Gastrocnemius medialis (tissue), 4 donors: ENCODE measurements at regions not wholly inside any gene's neighbourhood (a gene's known extent, or its start where the extent isn't known, plus 50 kb on each side); places are given as distances from the start of the nearest gene placed in this dataset.

Experiments used
- ATAC-seq, 2 donors: fragments of 150-250 bp; one replicate each; pipeline ENCODE4 v1.9.1; 2016
- DNase-seq, 2 donors: peaks; one replicate each; pipeline ENCODE4 v3.0.0-alpha.2; 2019
- H3K27ac ChIP-seq, 4 donors: fragments of 200-600 bp; sonication (generic); 1 replicate in 1 of 4; 2 replicates in 3 of 4; pipeline ENCODE4 v1.5.1; 2016 to 2018; ENCODE audit warnings: mild to moderate bottlenecking in 2 of 4, moderate library complexity in 1 of 4
- H3K27me3 ChIP-seq, 3 donors: fragments of 200-600 bp; sonication (generic) in 2 of 3; 1 replicate in 1 of 3; 2 replicates in 2 of 3; pipeline versions ENCODE4 v1.5.1 to v1.6.0; 2016 to 2019; ENCODE audit warnings: mild to moderate bottlenecking in 1 of 3, moderate library complexity in 1 of 3
- H3K36me3 ChIP-seq, 2 donors: fragments of 200-600 bp; sonication (generic) in 1 of 2; one replicate each; pipeline ENCODE4 v1.5.1; 2017 to 2018
- H3K4me1 ChIP-seq, 2 donors: fragments of 200-600 bp; sonication (generic) in 1 of 2; one replicate each; pipeline ENCODE4 v1.5.1; 2016 to 2017; ENCODE audit warnings: mild to moderate bottlenecking in 2 of 2
- H3K4me3 ChIP-seq, 4 donors: fragments of 200-600 bp; sonication (generic) in 3 of 4; 1 replicate in 1 of 4; 2 replicates in 3 of 4; pipeline ENCODE4 v1.5.1; 2016 to 2019; ENCODE audit warnings: mild to moderate bottlenecking in 2 of 4
- H3K9me3 ChIP-seq, 3 donors: fragments of 200-600 bp; sonication (generic) in 2 of 3; 1 replicate in 1 of 3; 2 replicates in 2 of 3; pipeline ENCODE4 v1.5.1; 2016 to 2019
- POLR2A ChIP-seq, 2 donors: fragments of 450-650 bp; IDR thresholded peaks; one replicate each; pipeline ENCODE4 v1.6.1; 2017; ENCODE audit warnings: antibody characterized with exemption in 2 of 2, mild to moderate bottlenecking in 2 of 2, moderate library complexity in 2 of 2
- in situ Hi-C, 4 donors: fragments of 200-750 bp; cut with MboI; loops; one replicate each; pipeline versions ENCODE4 v1.15.0 to v1.8.0; 2017; ENCODE audit warnings: low sequenced_read_pairs in 4 of 4
- intact Hi-C: fragments of 100-400 bp; cut with DNase I; formaldehyde crosslinking; loops from one replicate; pipeline ENCODE4 v1.15.1; 2023; ENCODE audit warnings: low total_unique reads
- TF ChIP-seq, protein P1 (sequence below), 5 experiments: fragments of 450-650 bp in 3 of 5; fragments of 200-600 bp in 2 of 5; sonication (generic) in 2 of 5; IDR thresholded peaks in 4 of 5; conservative IDR thresholded peaks in 1 of 5; 1 replicate in 4 of 5; 2 replicates in 1 of 5; pipeline ENCODE4 v1.5.1; 2016 to 2019; ENCODE audit warnings: antibody characterized with exemption in 5 of 5, mild to moderate bottlenecking in 3 of 5, moderate library complexity in 3 of 5

DNA sequence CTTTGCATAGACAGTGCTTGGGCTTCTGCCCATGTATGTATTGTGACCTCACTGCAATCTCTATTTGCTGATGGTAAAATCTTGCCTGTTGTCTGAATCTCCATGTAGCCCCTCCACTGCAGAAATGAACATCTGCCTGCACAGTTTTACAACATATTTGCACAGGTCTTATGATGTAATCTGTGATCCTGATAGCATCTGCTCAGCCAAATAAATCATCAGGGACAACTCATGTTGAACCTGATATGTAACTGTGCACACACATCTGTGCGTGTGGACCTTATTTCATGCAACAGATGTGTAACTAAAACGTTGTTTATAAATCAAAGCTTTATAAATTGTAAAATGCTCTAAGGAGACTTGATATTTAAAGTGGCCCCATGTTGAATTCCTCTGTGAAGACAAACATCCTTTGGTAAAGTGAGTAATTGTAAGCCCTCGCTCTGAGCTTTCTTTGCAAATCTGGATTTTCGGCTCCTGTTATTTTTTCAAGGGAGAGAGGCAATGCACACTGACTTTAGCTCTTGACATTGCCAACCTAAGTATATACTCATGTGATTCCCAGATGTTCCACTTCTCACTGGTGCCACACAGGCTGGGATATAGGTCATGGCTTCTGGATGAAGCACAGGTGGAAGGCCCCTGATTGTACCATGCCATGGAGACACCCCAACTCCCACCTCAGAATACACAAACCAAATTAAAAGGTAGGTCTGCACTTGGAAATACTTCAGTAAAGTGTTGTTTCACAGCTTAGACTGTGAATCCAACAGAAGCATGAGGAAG lies 371.3 kb downstream of the GRIN2B start:
- Histone ChIP-seq H3K27ac (no peak overlapping the region), H3K27me3 (no peaks in the 10 kb centered on the region), H3K36me3 (no peaks in the 10 kb centered on the region), H3K9me3 (no peaks in the 10 kb centered on the region), H3K4me3 (no peak overlapping the region), H3K4me1 (no peaks in the 10 kb centered on the region)
- no peak for ATAC-seq
- in situ Hi-C loops (no loop called here), intact Hi-C loops (no loop called here)
- no peak for TF ChIP-seq POLR2A (IDR thresholded peaks at IDR 0.05)
- TF ChIP-seq, protein P1, sequence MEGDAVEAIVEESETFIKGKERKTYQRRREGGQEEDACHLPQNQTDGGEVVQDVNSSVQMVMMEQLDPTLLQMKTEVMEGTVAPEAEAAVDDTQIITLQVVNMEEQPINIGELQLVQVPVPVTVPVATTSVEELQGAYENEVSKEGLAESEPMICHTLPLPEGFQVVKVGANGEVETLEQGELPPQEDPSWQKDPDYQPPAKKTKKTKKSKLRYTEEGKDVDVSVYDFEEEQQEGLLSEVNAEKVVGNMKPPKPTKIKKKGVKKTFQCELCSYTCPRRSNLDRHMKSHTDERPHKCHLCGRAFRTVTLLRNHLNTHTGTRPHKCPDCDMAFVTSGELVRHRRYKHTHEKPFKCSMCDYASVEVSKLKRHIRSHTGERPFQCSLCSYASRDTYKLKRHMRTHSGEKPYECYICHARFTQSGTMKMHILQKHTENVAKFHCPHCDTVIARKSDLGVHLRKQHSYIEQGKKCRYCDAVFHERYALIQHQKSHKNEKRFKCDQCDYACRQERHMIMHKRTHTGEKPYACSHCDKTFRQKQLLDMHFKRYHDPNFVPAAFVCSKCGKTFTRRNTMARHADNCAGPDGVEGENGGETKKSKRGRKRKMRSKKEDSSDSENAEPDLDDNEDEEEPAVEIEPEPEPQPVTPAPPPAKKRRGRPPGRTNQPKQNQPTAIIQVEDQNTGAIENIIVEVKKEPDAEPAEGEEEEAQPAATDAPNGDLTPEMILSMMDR (IDR thresholded peaks at IDR 0.05 in 4 of 5, conservative IDR thresholded peaks at IDR 0.05 in 1 of 5): no peak
- DNase-seq: no peak

DNA sequence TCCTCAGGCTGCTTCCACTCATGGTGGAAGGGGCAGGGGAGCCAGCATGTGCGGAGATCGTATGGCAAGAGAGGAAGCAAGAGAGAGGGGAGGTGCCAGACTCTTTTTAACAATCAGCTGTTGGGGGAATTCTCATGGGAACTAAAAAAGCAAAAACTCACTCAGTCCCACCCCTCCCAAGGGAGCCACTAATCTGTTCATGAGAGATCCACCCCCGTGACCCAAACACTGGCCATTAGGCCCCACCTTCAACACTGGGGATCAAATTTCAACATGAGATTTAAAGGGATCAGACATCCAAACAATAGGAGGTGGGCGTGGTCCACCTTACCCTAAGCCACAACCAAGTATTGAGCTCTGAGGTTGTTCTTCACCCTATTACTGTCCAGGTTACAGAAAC lies 375.1 kb downstream of the GRIN2B start:
- in situ Hi-C loops (no loop called here), intact Hi-C loops (no loop called here)
- Histone ChIP-seq H3K27ac (no peak overlapping the region), H3K36me3 (no peaks in the 10 kb centered on the region), H3K9me3 (no peaks in the 10 kb centered on the region), H3K27me3 (no peaks in the 10 kb centered on the region), H3K4me3 (no peak overlapping the region), H3K4me1 (no peaks in the 10 kb centered on the region)
- DNase-seq (no peak), ATAC-seq (no peak)
- TF ChIP-seq, protein P1 (IDR thresholded peaks at IDR 0.05 in 4 of 5, conservative IDR thresholded peaks at IDR 0.05 in 1 of 5): no peak
- TF ChIP-seq POLR2A (IDR thresholded peaks at IDR 0.05): no peak

GRCh38 chr12:13603953-13604352 lies 377.4 kb downstream of the GRIN2B start:
- Histone ChIP-seq H3K36me3 (no peaks in the 10 kb centered on the region), H3K27me3 (no peaks in the 10 kb centered on the region), H3K9me3 (no peaks in the 10 kb centered on the region), H3K4me3 (no peak overlapping the region), H3K4me1 (no peaks in the 10 kb centered on the region), H3K27ac (no peak overlapping the region)
- no peak for ATAC-seq
- no peak for DNase-seq
- in situ Hi-C loops: no loop called here
- no peak for TF ChIP-seq POLR2A (IDR thresholded peaks at IDR 0.05)
- TF ChIP-seq, protein P1 (IDR thresholded peaks at IDR 0.05 in 4 of 5, conservative IDR thresholded peaks at IDR 0.05 in 1 of 5): no peak
- intact Hi-C loops: no loop called here

DNA sequence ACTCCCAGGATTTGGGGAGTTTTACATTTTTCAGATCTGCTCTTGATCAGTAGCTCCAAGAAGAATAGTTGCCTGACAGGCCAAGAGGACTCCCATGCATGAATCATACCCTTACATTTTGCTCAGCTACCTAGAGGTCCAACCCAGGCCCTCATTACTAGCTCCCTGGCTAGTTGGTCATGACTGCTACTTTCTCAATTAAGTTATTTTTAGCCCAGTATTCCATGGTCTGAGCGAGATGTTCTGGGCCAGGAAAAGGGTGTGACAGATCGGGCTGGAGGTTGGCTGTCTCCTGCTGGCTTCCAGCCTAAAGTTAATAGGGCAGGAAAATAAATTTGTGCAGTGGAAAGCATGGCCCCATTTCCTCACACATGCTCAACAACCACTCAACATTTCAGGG lies 379.2 kb downstream of the GRIN2B start:
- in situ Hi-C loops (no loop called here), intact Hi-C loops (no loop called here)
- Histone ChIP-seq H3K9me3 (no peaks in the 10 kb centered on the region), H3K4me3 (no peak overlapping the region), H3K27me3 (no peaks in the 10 kb centered on the region), H3K27ac (no peak overlapping the region), H3K4me1 (no peaks in the 10 kb centered on the region), H3K36me3 (no peaks in the 10 kb centered on the region)
- TF ChIP-seq, protein P1 (IDR thresholded peaks at IDR 0.05 in 4 of 5, conservative IDR thresholded peaks at IDR 0.05 in 1 of 5): no peak
- TF ChIP-seq POLR2A (IDR thresholded peaks at IDR 0.05): no peak
- DNase-seq: no peak
- ATAC-seq: no peak

DNA sequence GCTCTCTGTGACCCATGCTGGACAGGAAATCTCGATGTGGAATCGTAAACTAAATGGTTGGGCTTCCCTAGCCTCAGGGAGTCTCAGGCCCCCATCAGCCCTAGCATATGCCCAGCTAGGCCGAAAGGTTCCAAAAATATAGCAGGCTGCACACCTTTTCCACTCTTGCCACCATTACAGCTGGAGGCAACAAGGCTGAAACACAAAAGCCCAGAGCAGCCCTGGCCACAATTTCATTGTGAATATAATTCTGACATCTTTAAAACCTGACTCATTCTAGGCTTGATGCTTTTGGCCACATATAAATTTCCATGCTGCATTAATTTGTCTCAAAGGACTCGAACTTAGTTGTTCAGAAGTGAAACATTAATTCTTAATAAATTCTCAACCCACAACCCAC lies 382.2 kb downstream of the GRIN2B start:
- H3K27ac ChIP-seq: no peak overlapping the region
- no peak overlapping the region for H3K4me3 ChIP-seq
- TF ChIP-seq, protein P1 (IDR thresholded peaks at IDR 0.05 in 4 of 5, conservative IDR thresholded peaks at IDR 0.05 in 1 of 5): no peak
- TF ChIP-seq POLR2A (IDR thresholded peaks at IDR 0.05): no peak
- intact Hi-C loops (no loop called here), in situ Hi-C loops (no loop called here)
- no peaks in the 10 kb centered on the region for H3K4me1 ChIP-seq
- H3K27me3 ChIP-seq: no peaks in the 10 kb centered on the region
- H3K36me3 ChIP-seq: no peaks in the 10 kb centered on the region
- no peak for ATAC-seq
- DNase-seq: no peak
- H3K9me3 ChIP-seq: no peaks in the 10 kb centered on the region
